HCT116 (cell line): ENCODE measurements at regions not wholly inside any gene's neighbourhood (a gene's known extent, or its start where the extent isn't known, plus 50 kb on each side); places are given as distances from the start of the nearest gene placed in this dataset.

Experiments
- ATAC-seq: fragments of 200-7000 bp; cut with Tn5 transposase; 2 replicates; pipeline ENCODE4 v1.9.1; 2020; ENCODE audit warnings: mild to moderate bottlenecking, moderate library complexity
- BruUV-seq: library from RNA; stranded (reverse); fragments of 400-500 nt; replicated peaks from 2 replicates; lab custom pipeline; 2021; lab: Mats Ljungman, UMichigan
- CTCF ChIA-PET: fragments of 300-600 bp; sonication (Branson Sonifier 250); formaldehyde crosslinking; loops from one replicate; lab custom pipeline; 2021; ENCODE audit warnings: antibody characterized with exemption; lab: Charles Lee
- POLR2A ChIA-PET: fragments of 300-600, 350-600 bp; sonication (Branson Sonifier 250); formaldehyde crosslinking; loops from one replicate; lab custom pipeline; 2021; ENCODE audit warnings: antibody characterized with exemption; lab: Charles Lee
- RAD21 ChIA-PET, 2 experiments: fragments of 300-600 bp; sonication (Branson Sonifier 250); formaldehyde crosslinking; loops; one replicate each; lab custom pipeline; 2023; ENCODE audit warnings: low total read pairs in 2 of 2; ENCODE audit not compliant: uncharacterized antibody in 2 of 2, unreplicated experiment in 2 of 2, low non-redundant PET in 1 of 2; lab: Charles Lee
- DNase-seq: peaks from one replicate; pipeline ENCODE4 v3.0.0-alpha.2; 2010; ENCODE audit warnings: low read depth, low spot score
- H2AFZ ChIP-seq: fragments of 200-600 bp; shearing (Covaris generic), sonication (generic); 2 replicates; pipeline ENCODE4 v1.6.1; 2017; ENCODE audit warnings: low read depth, mixed run types, mixed read lengths, antibody characterized with exemption, low read length; ENCODE audit not compliant: poor library complexity, severe bottlenecking
- H3K27ac ChIP-seq: 2 replicates; pipeline ENCODE4 v1.5.1; 2012; ENCODE audit warnings: low read depth, low read length
- H3K27me3 ChIP-seq: fragments of 200-600 bp; sonication (generic); 2 replicates; pipeline ENCODE4 v1.6.1; 2016; ENCODE audit warnings: mixed run types, low read length, mixed read lengths; ENCODE audit not compliant: insufficient read depth
- H3K36me3 ChIP-seq, 2 experiments: fragments of 200-500 bp in 1 of 2; fragments of 200-600 bp in 1 of 2; sonication (Bioruptor generic) in 1 of 2; sonication (generic) in 1 of 2; 2 replicates each; pipeline versions ENCODE4 v1.5.1 to v1.6.1; 2014 to 2016; ENCODE audit warnings: low read length in 2 of 2, inconsistent platforms in 1 of 2, mixed read lengths in 1 of 2, mixed run types in 1 of 2; ENCODE audit not compliant: insufficient read depth in 2 of 2, control insufficient read depth in 1 of 2
- H3K4me1 ChIP-seq, 2 experiments: fragments of 200-600 bp in 1 of 2; sonication (generic) in 1 of 2; 2 replicates each; pipeline versions ENCODE4 v1.5.1 to v1.6.1; 2012 to 2017; ENCODE audit warnings: low read length in 2 of 2, inconsistent platforms in 1 of 2, mild to moderate bottlenecking in 1 of 2, mixed read lengths in 1 of 2, mixed run types in 1 of 2, moderate library complexity in 1 of 2; ENCODE audit not compliant: insufficient read depth in 2 of 2, control insufficient read depth in 1 of 2
- H3K4me2 ChIP-seq: fragments of 200-600 bp; sonication (generic); 2 replicates; pipeline ENCODE4 v1.6.1; 2017; ENCODE audit warnings: mixed run types, low read length, mixed read lengths
- H3K4me3 ChIP-seq, 2 experiments: fragments of 200-600 bp in 1 of 2; sonication (generic) in 1 of 2; replicated peaks in 1 of 2; 2 replicates each; pipeline ENCODE4 v1.5.1; 2011 to 2016; ENCODE audit warnings: low read length in 2 of 2, control low read depth in 1 of 2, low read depth in 1 of 2, mild to moderate bottlenecking in 1 of 2, mixed read lengths in 1 of 2, mixed run types in 1 of 2
- H3K79me2 ChIP-seq: fragments of 200-600 bp; sonication (generic); 2 replicates; pipeline ENCODE4 v1.6.1; 2017; ENCODE audit warnings: mild to moderate bottlenecking, mixed run types, low read length, moderate library complexity, mixed read lengths; ENCODE audit not compliant: insufficient read depth
- H3K9ac ChIP-seq: fragments of 200-600 bp; sonication (generic); 2 replicates; pipeline ENCODE4 v1.6.1; 2016; ENCODE audit warnings: low read length, mixed read lengths
- H3K9me2 ChIP-seq: fragments of 200-600 bp; sonication (generic), shearing (Covaris generic); 2 replicates; pipeline ENCODE4 v1.6.1; 2017; ENCODE audit warnings: mixed run types, mild to moderate bottlenecking, moderate library complexity; ENCODE audit not compliant: insufficient read depth
- H3K9me3 ChIP-seq, 2 experiments: fragments of 200-500 bp in 1 of 2; fragments of 200-600 bp in 1 of 2; sonication (Bioruptor generic) in 1 of 2; sonication (generic) in 1 of 2; 2 replicates each; pipeline ENCODE4 v1.6.1; 2014 to 2017; ENCODE audit warnings: low read length in 2 of 2, mixed read lengths in 2 of 2, inconsistent platforms in 1 of 2, low read depth in 1 of 2, mild to moderate bottlenecking in 1 of 2, mixed run types in 1 of 2, moderate library complexity in 1 of 2; ENCODE audit not compliant: control insufficient read depth in 1 of 2, insufficient read depth in 1 of 2
- H4K20me1 ChIP-seq: fragments of 200-600 bp; sonication (generic), shearing (Covaris generic); 2 replicates; pipeline ENCODE4 v1.6.1; 2017; ENCODE audit warnings: mixed run types, mild to moderate bottlenecking, moderate library complexity; ENCODE audit not compliant: insufficient read depth
- CBX3 ChIP-seq: IDR thresholded peaks from 2 replicates; pipeline ENCODE4 v1.6.1; 2012; ENCODE audit warnings: low read depth
- ELF1 ChIP-seq: IDR thresholded peaks from 2 replicates; pipeline ENCODE4 v1.6.1; 2012; ENCODE audit warnings: low read depth, borderline replicate concordance
- EZH2 ChIP-seq: fragments of 200-600 bp; sonication (generic); IDR thresholded peaks from 2 replicates; pipeline ENCODE4 v1.6.1; 2017; ENCODE audit warnings: antibody characterized with exemption, mixed run types
- EZH2phosphoT487 ChIP-seq: fragments of 200-600 bp; IDR thresholded peaks from 2 replicates; pipeline ENCODE4 v1.6.1; 2018; ENCODE audit warnings: antibody characterized with exemption, borderline replicate concordance
- FOSL1 ChIP-seq: IDR thresholded peaks from 2 replicates; pipeline ENCODE4 v1.6.1; 2012; ENCODE audit warnings: low read depth
- POLR2A ChIP-seq: IDR thresholded peaks from 2 replicates; pipeline ENCODE4 v1.7.0; 2011; ENCODE audit warnings: borderline replicate concordance; ENCODE audit not compliant: insufficient read depth, insufficient read length; ENCODE audit errors: extremely low read depth
- POLR2AphosphoS5 ChIP-seq: IDR thresholded peaks from 2 replicates; pipeline ENCODE4 v1.6.1; 2011; ENCODE audit warnings: mild to moderate bottlenecking, low read depth, low read length, moderate library complexity
- RAD21 ChIP-seq: IDR thresholded peaks from 2 replicates; pipeline ENCODE4 v1.6.1; 2012; ENCODE audit warnings: low read depth, mild to moderate bottlenecking
- SIN3A ChIP-seq: IDR thresholded peaks from 2 replicates; pipeline ENCODE4 v1.6.1; 2012; ENCODE audit warnings: low read depth
- SP1 ChIP-seq: IDR thresholded peaks from 2 replicates; pipeline ENCODE4 v1.6.1; 2012; ENCODE audit warnings: low read depth
- SRF ChIP-seq: IDR thresholded peaks from 2 replicates; pipeline ENCODE4 v1.6.1; 2012; ENCODE audit warnings: low read depth
- TCF7L2 ChIP-seq: IDR thresholded peaks from 2 replicates; pipeline ENCODE4 v1.7.0; 2011; ENCODE audit warnings: borderline replicate concordance, inconsistent platforms; ENCODE audit not compliant: insufficient read depth, insufficient read length; ENCODE audit errors: extremely low read depth
- YY1 ChIP-seq: IDR thresholded peaks from 2 replicates; pipeline ENCODE4 v1.6.1; 2011; ENCODE audit warnings: low read length, low read depth, moderate library complexity, mild to moderate bottlenecking; ENCODE audit not compliant: insufficient replicate concordance; ENCODE audit errors: extremely low read depth
- ZFX ChIP-seq: fragments of 450-650 bp; IDR thresholded peaks from 2 replicates; pipeline ENCODE4 v1.6.1; 2017
- ZNF274 ChIP-seq: fragments of 200-500 bp; sonication (Bioruptor generic); IDR thresholded peaks from 2 replicates; pipeline ENCODE4 v1.6.1; 2014; ENCODE audit warnings: mild to moderate bottlenecking, low read depth, low read length, inconsistent platforms
- intact Hi-C: fragments of 100-400 bp; cut with micrococcal nuclease; formaldehyde crosslinking; loops from 2 replicates; pipeline ENCODE4 v1.10.0; 2022
- TF ChIP-seq, protein P1 (sequence below): IDR thresholded peaks from 2 replicates; pipeline ENCODE4 v1.6.1; 2012
- TF ChIP-seq, protein P2 (sequence below), 3 experiments: fragments of 200-600 bp in 1 of 3; sonication (generic) in 1 of 3; IDR thresholded peaks in 2 of 3; conservative IDR thresholded peaks in 1 of 3; 2 replicates each; pipeline ENCODE4 v1.5.1; 2012 to 2017; ENCODE audit warnings: low read depth in 2 of 3, low read length in 2 of 3, antibody characterized with exemption in 1 of 3, borderline replicate concordance in 1 of 3, control low read depth in 1 of 3, mild to moderate bottlenecking in 1 of 3, mixed read lengths in 1 of 3, mixed run types in 1 of 3, moderate library complexity in 1 of 3; ENCODE audit not compliant: insufficient read depth in 1 of 3

DNA sequence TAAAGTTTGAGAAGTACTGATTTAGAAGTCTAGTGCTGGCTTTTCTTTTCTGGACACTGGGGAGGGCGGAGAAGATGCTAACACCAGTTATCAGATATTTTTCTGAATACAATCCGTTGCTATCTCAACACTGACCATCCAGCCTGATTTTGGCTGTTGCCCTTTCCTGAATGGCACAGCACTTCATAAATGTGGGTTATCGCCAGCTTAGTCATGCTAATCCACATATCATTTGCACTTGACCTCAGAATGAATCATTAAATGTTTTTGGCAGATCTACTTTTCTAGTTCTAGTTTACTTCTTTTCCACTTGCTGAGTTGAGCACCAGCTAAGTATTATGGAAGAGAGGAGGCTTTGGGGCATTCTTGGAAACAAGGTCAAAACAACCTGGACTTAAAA is 60.8 kb upstream of the ESX1 start:
- intact Hi-C loops, result no loop called here
- POLR2A ChIA-PET, result no interaction called here
- H3K9ac ChIP-seq, result no peak overlapping the region

More for the DNA sequence above, 60.8 kb upstream of the ESX1 start:
- RAD21 ChIA-PET, result no interaction called here
- peak overlapping the region; percentile 18 for H3K4me2 ChIP-seq
- peaks cover 6 to 27% of the 10 kb centered on the region in 2 experiments; a peak in 3 of 4 replicates for H3K4me1 ChIP-seq
- H2AFZ ChIP-seq, result no peak overlapping the region
- DNase-seq (no peak), ATAC-seq (no peak)
- no peaks in the 10 kb centered on the region for H3K9me3 ChIP-seq
- TF ChIP-seq SP1, result peak; percentile 35; the same call in 1 of the 2 replicates
- no peak for TF ChIP-seq ELF1
- TF ChIP-seq, protein P1, sequence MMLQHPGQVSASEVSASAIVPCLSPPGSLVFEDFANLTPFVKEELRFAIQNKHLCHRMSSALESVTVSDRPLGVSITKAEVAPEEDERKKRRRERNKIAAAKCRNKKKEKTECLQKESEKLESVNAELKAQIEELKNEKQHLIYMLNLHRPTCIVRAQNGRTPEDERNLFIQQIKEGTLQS, result no peak
- TF ChIP-seq TCF7L2, result no peak
- TF ChIP-seq ZFX, result no peak
- TF ChIP-seq EZH2, result no peak
- no peak for TF ChIP-seq POLR2AphosphoS5
- no peak for TF ChIP-seq CBX3
- TF ChIP-seq YY1, result no peak
- TF ChIP-seq SIN3A, result no peak
- no peak for TF ChIP-seq POLR2A
- TF ChIP-seq EZH2phosphoT487, result no peak
- TF ChIP-seq SRF, result no peak
- TF ChIP-seq, protein P2, sequence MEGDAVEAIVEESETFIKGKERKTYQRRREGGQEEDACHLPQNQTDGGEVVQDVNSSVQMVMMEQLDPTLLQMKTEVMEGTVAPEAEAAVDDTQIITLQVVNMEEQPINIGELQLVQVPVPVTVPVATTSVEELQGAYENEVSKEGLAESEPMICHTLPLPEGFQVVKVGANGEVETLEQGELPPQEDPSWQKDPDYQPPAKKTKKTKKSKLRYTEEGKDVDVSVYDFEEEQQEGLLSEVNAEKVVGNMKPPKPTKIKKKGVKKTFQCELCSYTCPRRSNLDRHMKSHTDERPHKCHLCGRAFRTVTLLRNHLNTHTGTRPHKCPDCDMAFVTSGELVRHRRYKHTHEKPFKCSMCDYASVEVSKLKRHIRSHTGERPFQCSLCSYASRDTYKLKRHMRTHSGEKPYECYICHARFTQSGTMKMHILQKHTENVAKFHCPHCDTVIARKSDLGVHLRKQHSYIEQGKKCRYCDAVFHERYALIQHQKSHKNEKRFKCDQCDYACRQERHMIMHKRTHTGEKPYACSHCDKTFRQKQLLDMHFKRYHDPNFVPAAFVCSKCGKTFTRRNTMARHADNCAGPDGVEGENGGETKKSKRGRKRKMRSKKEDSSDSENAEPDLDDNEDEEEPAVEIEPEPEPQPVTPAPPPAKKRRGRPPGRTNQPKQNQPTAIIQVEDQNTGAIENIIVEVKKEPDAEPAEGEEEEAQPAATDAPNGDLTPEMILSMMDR (IDR thresholded peaks at IDR 0.05 in 2 of 3, conservative IDR thresholded peaks at IDR 0.05 in 1 of 3; ENCODE audit: borderline replicate concordance in 1 of 3, insufficient read depth in 1 of 3, low read depth in 2 of 3, low read length in 2 of 3), result no peak
- TF ChIP-seq FOSL1, result peak; percentile 25; the same call in 1 of the 2 replicates
- TF ChIP-seq RAD21, result no peak
- TF ChIP-seq ZNF274, result no peak
- H3K27me3 ChIP-seq, result no peaks in the 10 kb centered on the region
- H3K27ac ChIP-seq, result no peak overlapping the region
- H3K36me3 ChIP-seq, result no peaks in the 10 kb centered on the region
- BruUV-seq, result no TSS peak
- H4K20me1 ChIP-seq, result no peaks in the 10 kb centered on the region
- CTCF ChIA-PET, result no interaction called here
- H3K9me2 ChIP-seq, result no peaks in the 10 kb centered on the region
- no peak overlapping the region for H3K4me3 ChIP-seq
- H3K79me2 ChIP-seq, result no peaks in the 10 kb centered on the region
